GM12878 (cell line): ENCODE measurements at regions not wholly inside any gene's neighbourhood (a gene's known extent, or its start where the extent isn't known, plus 50 kb on each side); places are given as distances from the start of the nearest gene placed in this dataset.

Experiments
- ATAC-seq: fragments of 200-7000 bp; cut with Tn5 transposase; 3 replicates; pipeline ENCODE4 v1.9.1; 2020; ENCODE audit warnings: mild to moderate bottlenecking, moderate library complexity
- BruUV-seq: library from RNA; stranded (reverse); fragments of 400-500 nt; replicated peaks from 2 replicates; lab custom pipeline; 2021; lab: Mats Ljungman, UMichigan
- CTCF ChIA-PET: fragments of 300-600 bp; sonication (Branson Sonifier 250); formaldehyde crosslinking; extraction: SDS; loops from one replicate; lab custom pipeline; 2021; ENCODE audit warnings: inconsistent platforms; lab: Yijun Ruan, JAX
- POLR2A ChIA-PET: fragments of 350-600 bp; formaldehyde crosslinking; extraction: SDS; loops from one replicate; lab custom pipeline; 2021; ENCODE audit warnings: inconsistent platforms; lab: Charles Lee
- RAD21 ChIA-PET: fragments of 300-600 bp; sonication (Branson Sonifier 250); formaldehyde crosslinking; loops from one replicate; lab custom pipeline; 2023; ENCODE audit warnings: antibody characterized with exemption; ENCODE audit not compliant: unreplicated experiment; lab: Charles Lee
- SMC1A ChIA-PET: fragments of 300-600 bp; sonication (Branson Sonifier 250); formaldehyde crosslinking; loops from one replicate; lab custom pipeline; 2023; ENCODE audit not compliant: unreplicated experiment, uncharacterized antibody; lab: Charles Lee
- DNase-seq: peaks from one replicate; pipeline ENCODE4 v3.0.0-alpha.2; 2011; ENCODE audit warnings: low read depth, low spot score
- FAIRE-seq: peaks from 3 replicates; lab custom pipeline; 2011; peaks lifted over from hg19 to GRCh38; lab: Jason Lieb, UNC
- H2AFZ ChIP-seq: 2 replicates; pipeline ENCODE4 v1.6.0; 2011; ENCODE audit warnings: low read depth, low read length, control low read depth; ENCODE audit not compliant: control insufficient read depth
- H3K27ac ChIP-seq: 2 replicates; pipeline ENCODE4 v1.5.1; 2011; ENCODE audit warnings: control low read depth; ENCODE audit not compliant: control insufficient read depth, insufficient read depth
- H3K27me3 ChIP-seq, 2 experiments: replicated peaks in 1 of 2; 2 replicates each; pipeline versions ENCODE4 v1.6.0 to v1.6.1; 2011; ENCODE audit warnings: low read length in 1 of 2; ENCODE audit not compliant: control insufficient read depth in 2 of 2, insufficient read depth in 2 of 2
- H3K36me3 ChIP-seq, 2 experiments: 2 replicates each; pipeline ENCODE4 v1.5.1; 2011; ENCODE audit warnings: low read length in 1 of 2; ENCODE audit not compliant: control insufficient read depth in 2 of 2, insufficient read depth in 2 of 2
- H3K4me1 ChIP-seq: 2 replicates; pipeline ENCODE4 v1.6.1; 2011; ENCODE audit warnings: mild to moderate bottlenecking, low read length, moderate library complexity, mixed read lengths; ENCODE audit not compliant: control insufficient read depth, insufficient read depth
- H3K4me2 ChIP-seq: 2 replicates; pipeline ENCODE4 v1.6.0; 2011; ENCODE audit warnings: control low read depth; ENCODE audit not compliant: control insufficient read depth, insufficient read depth
- H3K4me3 ChIP-seq: fragments of 200-600 bp; sonication (generic); 2 replicates; pipeline ENCODE4 v1.5.1; 2016
- H3K79me2 ChIP-seq: 2 replicates; pipeline ENCODE4 v1.6.0; 2011; ENCODE audit warnings: low read length; ENCODE audit not compliant: control insufficient read depth, insufficient read depth
- H3K9ac ChIP-seq: 2 replicates; pipeline ENCODE4 v1.8.0; 2011; ENCODE audit warnings: low read length, control low read depth, mixed read lengths; ENCODE audit not compliant: control insufficient read depth, insufficient read depth
- H3K9me3 ChIP-seq: replicated peaks from 3 replicates; pipeline ENCODE4 v1.5.1; 2011; ENCODE audit warnings: mild to moderate bottlenecking, low read length; ENCODE audit not compliant: control insufficient read depth, insufficient read depth
- H4K20me1 ChIP-seq: 2 replicates; pipeline ENCODE4 v1.6.0; 2011; ENCODE audit not compliant: control insufficient read depth, insufficient read depth
- BCL11A ChIP-seq: IDR thresholded peaks from 2 replicates; pipeline ENCODE4 v1.6.1; 2011; ENCODE audit warnings: low read depth, low read length
- CHD1 ChIP-seq: IDR thresholded peaks from 2 replicates; pipeline ENCODE4 v1.6.1; 2012; ENCODE audit warnings: low read depth, low read length, improper control_type of control experiment
- CREM ChIP-seq: IDR thresholded peaks from 2 replicates; pipeline ENCODE4 v1.6.1; 2014; ENCODE audit warnings: antibody characterized with exemption, low read depth
- ETV6 ChIP-seq, 2 experiments: fragments of 450-650 bp in 1 of 2; IDR thresholded peaks in 1 of 2; conservative IDR thresholded peaks in 1 of 2; 2 replicates each; pipeline ENCODE4 v1.6.1; 2014; ENCODE audit warnings: antibody characterized with exemption in 1 of 2, borderline replicate concordance in 1 of 2, low read depth in 1 of 2, mild to moderate bottlenecking in 1 of 2, moderate library complexity in 1 of 2
- FOXK2 ChIP-seq: fragments of 450-650 bp; IDR thresholded peaks from 2 replicates; pipeline ENCODE4 v1.6.1; 2017; ENCODE audit warnings: mild to moderate bottlenecking, moderate library complexity
- IRF5 ChIP-seq: fragments of 450-650 bp; IDR thresholded peaks from 2 replicates; pipeline ENCODE4 v1.6.1; 2017; ENCODE audit warnings: borderline replicate concordance
- SMC3 ChIP-seq: IDR thresholded peaks from 2 replicates; pipeline ENCODE4 v1.6.1; 2011; ENCODE audit warnings: low read length, improper control_type of control experiment, borderline replicate concordance
- TCF3 ChIP-seq: IDR thresholded peaks from 2 replicates; pipeline ENCODE4 v1.6.1; 2012; ENCODE audit warnings: low read depth, mild to moderate bottlenecking, low read length, borderline replicate concordance; ENCODE audit not compliant: insufficient read depth
- WGBS: methylation state at CpG from one replicate; pipeline ENCODE4 v1.1.6; 2016; ENCODE audit warnings: low lambda C conversion rate; ENCODE audit not compliant: insufficient replicate concordance, insufficient coverage; ENCODE audit errors: missing lambda C conversion rate; 5-methylcytosine and 5-hydroxymethylcytosine counted together
- in situ Hi-C: fragments of 300-500 bp; cut with MboI; formaldehyde crosslinking; loops from 9 replicates; pipeline ENCODE4 v1.14.3; 2018; ENCODE audit warnings: mixed read lengths
- intact Hi-C: fragments of 100-400 bp; cut with micrococcal nuclease; formaldehyde crosslinking; loops from one replicate; pipeline ENCODE4 v1.14.2; 2022; ENCODE audit not compliant: unreplicated experiment

GRCh38 chr1:4554271-4554865 lies 100.0 kb upstream of the AJAP1 start:
- ATAC-seq: no peak
- ChIA-PET SMC1A (no interaction called here), POLR2A (no interaction called here), CTCF (no interaction called here), RAD21 (no interaction called here)
- WGBS: 10% methylated on average over 12 of the region's 12 CpGs
- no TSS peak for BruUV-seq
- intact Hi-C loops: no loop called here
- no peak overlapping the region for H3K4me3 ChIP-seq
- H3K27ac ChIP-seq: no peak overlapping the region
- TF ChIP-seq CREM: no peak
- no peak for TF ChIP-seq SMC3
- no peak for TF ChIP-seq BCL11A
- TF ChIP-seq ETV6 (conservative IDR thresholded peaks at IDR 0.05 in 1 of 2, IDR thresholded peaks at IDR 0.05 in 1 of 2; ENCODE audit: borderline replicate concordance in 1 of 2, low read depth in 1 of 2): no peak
- TF ChIP-seq TCF3: no peak
- TF ChIP-seq IRF5: no peak
- TF ChIP-seq CHD1: no peak
- no peak for TF ChIP-seq FOXK2
- H3K4me2 ChIP-seq: no peak overlapping the region
- no peak for DNase-seq
- FAIRE-seq: no peak
- H3K27me3 ChIP-seq: no peaks in the 10 kb centered on the region
- in situ Hi-C loops: no loop called here
- no peaks in the 10 kb centered on the region for H3K79me2 ChIP-seq
- H3K4me1 ChIP-seq: no peaks in the 10 kb centered on the region
- no peaks in the 10 kb centered on the region for H4K20me1 ChIP-seq
- no peaks in the 10 kb centered on the region for H3K9me3 ChIP-seq
- H3K9ac ChIP-seq: no peak overlapping the region
- no peaks in the 10 kb centered on the region for H3K36me3 ChIP-seq
- H2AFZ ChIP-seq: no peak overlapping the region
